Activated T-helper 9 cell treated with anti-CD3 and anti-CD28 coated beads, Interleukin-2, amount 50 U/mL, for 16 hours (primary cell): ENCODE measurements at regions not wholly inside any gene's neighbourhood (a gene's known extent, or its start where the extent isn't known, plus 50 kb on each side); places are given as distances from the start of the nearest gene placed in this dataset.

Experiments
- DNase-seq: peaks from one replicate; pipeline ENCODE4 v3.0.0-alpha.2; 2020; ENCODE audit warnings: low read depth

DNA sequence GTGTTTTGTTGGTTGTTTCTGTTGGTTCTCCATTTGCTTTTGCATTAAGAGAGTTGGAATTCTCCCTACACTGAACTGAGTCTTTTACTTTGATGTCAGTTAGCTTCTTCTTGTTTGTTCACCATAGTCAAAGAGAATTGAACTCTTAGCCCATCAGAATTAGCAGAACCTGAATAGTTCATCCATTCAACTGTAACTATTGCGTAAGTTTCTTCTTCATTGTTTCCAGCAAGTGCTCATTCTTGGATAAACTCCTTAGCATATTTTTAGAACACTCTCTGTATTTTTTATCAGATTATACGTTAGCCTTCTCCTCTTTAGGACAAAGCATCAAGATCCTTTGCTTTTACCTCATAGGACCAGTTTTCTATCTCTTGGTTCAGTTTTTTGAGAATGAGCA is 128.4 kb upstream of the RAB11FIP2 start:
- no peak for DNase-seq

DNA sequence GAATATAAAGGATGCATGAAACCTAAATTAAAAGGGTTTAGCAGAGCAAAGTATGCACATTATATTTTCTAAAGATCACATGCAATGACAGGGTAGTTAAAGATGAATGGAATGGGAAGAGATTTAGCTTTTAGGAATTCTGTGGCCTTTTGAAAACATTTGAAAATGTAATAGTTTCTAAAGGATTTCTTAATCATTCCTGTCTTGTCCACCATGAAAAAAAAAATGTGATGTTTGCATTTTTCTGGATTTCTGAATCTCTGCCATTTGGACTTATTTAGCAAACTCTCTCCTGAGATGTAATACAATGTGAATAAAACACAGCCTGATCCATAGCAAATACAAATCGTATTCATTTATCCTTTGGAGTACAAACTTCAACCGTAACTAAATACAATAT is 126.6 kb upstream of the RAB11FIP2 start:
- no peak for DNase-seq

GRCh38 chr10:118171861-118172260 is 125.1 kb upstream of the RAB11FIP2 start:
- DNase-seq = no peak

DNA sequence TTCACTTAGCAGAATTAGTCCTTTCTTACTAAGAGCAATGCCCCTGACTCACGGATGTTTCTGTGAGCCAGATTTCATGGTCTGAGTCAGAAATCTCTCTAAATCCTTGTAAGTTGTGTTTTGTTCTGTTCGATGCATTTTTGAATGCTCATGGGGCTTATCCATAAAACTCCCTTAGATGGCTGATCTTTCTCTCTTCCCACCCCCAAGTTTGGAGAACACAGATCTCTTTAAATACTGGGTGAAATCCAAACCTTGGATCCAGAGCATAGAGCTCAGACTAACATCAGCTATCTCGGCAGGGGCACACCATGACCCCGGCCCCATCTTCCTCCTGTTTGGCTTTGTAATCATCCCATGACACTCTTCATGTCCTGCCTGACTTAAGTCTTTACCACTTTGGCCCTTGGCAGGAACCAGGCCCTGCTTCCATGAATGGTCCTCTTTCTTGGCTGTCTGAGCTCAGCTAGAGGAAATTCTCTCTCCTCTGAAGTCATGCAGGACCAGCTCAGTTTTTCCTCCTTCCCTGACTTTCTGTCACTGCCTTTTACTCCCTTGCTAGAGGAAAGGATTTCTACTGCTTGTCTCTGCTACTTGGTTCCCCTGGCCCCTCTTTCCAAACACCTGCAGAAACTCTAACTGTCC is 120.4 kb upstream of the RAB11FIP2 start:
- DNase-seq = no peak

- DNase-seq = no peak
Measured at GRCh38 chr10:118163217-118163616, 116.5 kb upstream of the RAB11FIP2 start.

GRCh38 chr10:118161461-118162246 is 114.9 kb upstream of the RAB11FIP2 start:
- no peak for DNase-seq

DNA sequence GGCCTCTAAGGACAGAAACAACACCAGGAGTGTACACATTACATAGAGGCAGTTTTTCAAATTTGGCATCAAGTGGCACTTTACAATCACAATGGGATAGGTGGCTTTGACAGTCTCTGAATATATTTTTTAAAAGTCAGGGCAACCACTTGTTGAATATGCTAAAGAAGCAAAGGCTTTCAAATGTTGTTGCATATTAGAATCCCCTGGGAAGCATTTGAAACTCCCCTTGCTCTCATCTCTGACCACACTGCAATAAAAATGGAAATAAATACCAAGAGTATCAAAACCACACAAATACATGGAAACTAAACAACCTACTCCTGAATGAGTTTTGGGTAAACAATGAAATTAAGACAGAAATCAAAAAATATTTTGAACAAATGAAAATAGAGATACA is 106.5 kb upstream of the RAB11FIP2 start:
- no peak for DNase-seq

DNA sequence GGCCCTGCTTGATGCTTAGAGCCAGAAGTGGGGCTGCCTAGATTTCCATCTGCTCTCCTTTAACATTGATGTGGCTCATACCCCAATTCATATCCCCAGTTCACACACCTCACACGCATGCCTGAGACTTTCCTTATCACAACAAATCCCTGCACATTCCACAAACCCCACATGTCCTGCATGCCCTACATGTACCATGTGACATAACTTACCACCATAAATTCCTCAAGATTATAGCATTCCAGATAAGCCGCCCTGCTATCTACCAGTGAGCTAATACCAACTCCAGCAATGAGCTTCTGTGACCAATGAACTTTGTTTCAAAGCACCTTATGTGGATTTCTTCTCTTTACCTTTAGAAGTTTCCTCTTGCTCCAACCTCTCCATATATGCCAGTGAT is 104.7 kb upstream of the RAB11FIP2 start:
- no peak for DNase-seq

- DNase-seq = no peak
Measured at GRCh38 chr10:118148247-118148646, 101.5 kb upstream of the RAB11FIP2 start.

GRCh38 chr10:118145256-118145655 is 98.5 kb upstream of the RAB11FIP2 start:
- DNase-seq = no peak

GRCh38 chr10:118141471-118141870 is 94.7 kb upstream of the RAB11FIP2 start:
- no peak for DNase-seq

- DNase-seq = no peak
Measured at GRCh38 chr10:118139321-118139720, 92.6 kb upstream of the RAB11FIP2 start.

GRCh38 chr10:118128675-118129074 is 81.9 kb upstream of the RAB11FIP2 start:
- DNase-seq = no peak

GRCh38 chr10:118118716-118119115 is 72.0 kb upstream of the RAB11FIP2 start:
- no peak for DNase-seq

DNA sequence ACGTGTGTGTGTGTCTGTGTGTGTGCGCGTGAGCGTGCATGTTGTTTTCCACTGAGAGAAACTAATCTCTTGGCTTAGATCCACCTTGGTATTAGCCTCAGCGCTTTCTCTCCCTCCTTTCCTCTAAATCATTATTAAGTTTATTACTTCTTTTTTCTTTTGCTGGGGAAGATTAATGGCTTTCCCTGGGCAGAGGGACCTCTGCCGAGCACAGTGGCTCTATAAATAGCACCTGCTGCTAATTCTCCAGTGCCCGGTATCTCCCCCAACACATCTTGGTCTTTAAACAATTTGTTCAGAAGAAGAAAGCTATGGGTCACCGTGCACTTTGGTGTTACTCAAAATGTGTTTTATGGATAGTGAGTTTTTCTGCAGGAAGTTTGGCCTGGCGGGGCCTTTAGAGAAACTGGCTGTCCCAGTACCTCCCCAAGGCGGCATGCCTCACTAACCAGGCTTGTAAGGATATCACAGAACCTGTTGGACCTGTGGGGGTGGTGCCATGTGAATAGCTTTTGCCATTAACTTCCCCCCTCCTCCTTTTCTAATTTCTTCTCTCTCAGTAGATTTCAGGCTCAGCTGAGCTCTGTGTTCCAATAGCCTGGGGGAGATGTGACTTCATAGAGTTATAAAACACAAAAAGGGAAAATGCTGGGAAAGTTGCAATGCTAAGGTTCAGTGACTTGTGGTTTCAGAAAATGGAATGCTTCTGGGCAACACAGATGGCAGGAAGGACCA is 70.1 kb upstream of the RAB11FIP2 start:
- DNase-seq = no peak

- DNase-seq = no peak
Measured at GRCh38 chr10:118116362-118116714, 69.6 kb upstream of the RAB11FIP2 start.

DNA sequence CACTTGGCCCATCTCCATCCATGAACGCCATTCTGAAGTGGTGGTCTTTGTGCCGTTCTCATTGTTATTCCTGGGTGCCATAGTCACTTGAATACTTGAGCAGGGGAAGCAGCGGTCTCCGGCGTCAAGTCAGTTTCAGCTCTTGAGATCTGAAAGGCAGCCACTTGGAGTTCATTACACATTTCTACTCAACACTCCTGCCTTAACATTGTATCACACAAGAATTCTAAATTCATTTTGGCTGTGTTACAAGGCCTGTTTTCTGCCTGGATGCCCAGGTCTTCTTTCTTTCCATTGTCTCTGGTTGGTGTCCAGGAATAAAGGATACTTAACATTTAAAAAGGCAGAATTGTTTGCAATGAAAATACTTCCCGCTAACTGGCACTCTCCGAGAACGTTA is 69.0 kb upstream of the RAB11FIP2 start:
- DNase-seq = no peak

DNA sequence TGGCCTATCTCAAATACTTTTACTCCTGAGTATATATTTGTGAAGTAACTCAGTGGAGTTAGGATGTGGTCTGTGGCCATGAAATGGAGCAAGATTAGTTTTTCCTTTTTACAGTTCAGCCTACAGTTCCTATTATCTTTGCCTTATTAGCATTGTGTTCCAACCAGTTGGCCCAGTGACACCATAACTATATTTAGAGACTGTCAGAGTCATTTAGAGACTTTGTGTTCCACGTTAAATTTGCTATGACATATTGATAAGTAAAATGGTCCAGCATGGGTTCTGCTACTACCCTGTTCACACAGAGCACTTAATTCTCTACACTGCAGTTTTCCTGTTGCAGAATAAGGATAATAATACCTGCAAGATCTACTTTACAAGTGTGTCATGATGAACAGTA is 68.3 kb upstream of the RAB11FIP2 start:
- no peak for DNase-seq

GRCh38 chr10:118112543-118113125 is 65.9 kb upstream of the RAB11FIP2 start:
- no peak for DNase-seq

DNA sequence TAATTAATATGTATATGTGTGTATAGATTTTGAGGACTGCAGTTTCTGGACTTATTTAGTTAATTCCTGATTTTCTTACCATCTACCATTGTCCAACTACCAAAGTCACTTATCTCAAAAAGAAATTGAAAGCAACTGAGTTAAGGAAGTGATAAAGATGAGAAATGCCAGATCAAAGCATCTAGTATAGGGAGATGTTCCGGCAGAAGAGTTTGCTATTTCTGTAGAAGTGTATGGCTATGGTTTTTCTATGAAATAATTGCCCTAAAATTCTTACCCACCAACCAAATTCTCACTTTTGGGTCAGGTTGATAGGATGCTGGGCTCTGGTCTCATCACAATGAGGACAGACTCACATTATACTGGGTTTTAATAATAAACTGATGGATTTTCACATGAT is 64.0 kb upstream of the RAB11FIP2 start:
- DNase-seq = no peak

DNA sequence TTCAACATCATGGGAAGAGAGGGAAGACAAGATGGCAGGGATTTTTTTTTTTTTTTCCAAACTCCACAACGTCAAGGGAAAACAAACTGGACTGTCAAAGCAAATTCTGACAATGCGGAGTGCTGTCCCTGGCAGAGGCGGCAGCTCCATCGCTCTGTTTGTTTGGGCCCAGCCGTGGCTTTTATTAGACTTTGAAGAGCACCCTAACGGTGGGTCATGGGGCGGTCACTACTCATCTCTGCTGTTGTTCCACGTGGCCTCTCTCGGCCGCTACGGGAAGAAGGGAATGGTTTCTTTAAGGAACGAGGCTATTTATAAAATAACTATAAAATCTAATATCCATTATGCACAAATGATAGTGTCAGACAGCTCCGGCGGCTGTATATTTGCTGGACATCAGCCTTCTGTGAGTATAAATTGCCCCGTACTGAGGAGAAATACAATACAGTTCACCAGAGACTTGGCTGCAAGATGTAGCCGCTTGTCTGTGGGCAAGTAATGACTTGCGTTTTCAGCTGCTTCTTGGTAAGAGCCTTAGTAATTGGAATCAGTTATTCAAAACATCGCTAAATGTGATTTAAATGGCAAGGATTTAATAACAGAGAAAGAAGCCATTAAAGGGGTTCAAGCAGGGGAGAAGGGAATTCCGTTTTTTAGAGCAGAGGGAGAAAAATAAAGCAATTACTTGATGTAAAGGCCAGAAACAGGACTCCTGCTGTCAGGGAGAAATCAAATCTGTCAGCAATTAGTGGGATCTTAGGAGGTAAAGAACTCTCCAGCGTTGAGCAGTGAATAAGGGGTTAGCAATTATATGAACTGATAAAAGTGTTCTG is 61.7 kb upstream of the RAB11FIP2 start:
- DNase-seq = no peak

DNA sequence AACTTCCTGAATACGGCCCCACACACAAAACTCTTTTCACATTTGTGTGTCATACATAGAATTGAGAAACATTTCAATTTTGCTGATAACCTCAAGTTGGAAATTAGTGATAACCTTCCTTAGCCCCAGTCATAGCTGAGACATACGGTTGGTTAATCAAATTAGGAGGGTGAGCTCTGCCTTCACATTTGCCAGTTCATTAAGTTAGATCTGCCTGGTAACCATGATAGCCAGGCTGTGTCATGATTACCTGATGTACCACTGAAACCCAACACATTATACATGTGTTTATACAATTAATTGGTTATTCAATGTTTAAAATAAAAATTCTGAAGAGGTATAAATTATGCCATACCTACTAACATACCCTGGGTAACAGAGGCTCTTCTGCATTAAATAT is 60.8 kb upstream of the RAB11FIP2 start:
- DNase-seq = no peak
